PC-3 (cell line): ENCODE measurements at regions not wholly inside any gene's neighbourhood (a gene's known extent, or its start where the extent isn't known, plus 50 kb on each side); places are given as distances from the start of the nearest gene placed in this dataset.
"Not testable (repeated sequence)": the region's sequence is repeated elsewhere in the genome, so short reads cannot be mapped to it uniquely, and the experiment has no call there.

Experiments used
- ATAC-seq: fragments of 200-7000 bp; cut with Tn5 transposase; 2 replicates; pipeline ENCODE4 v1.9.1; 2020; ENCODE audit warnings: mild to moderate bottlenecking, moderate library complexity
- BruUV-seq: library from RNA; stranded (reverse); fragments of 400-500 nt; replicated peaks from 2 replicates; lab custom pipeline; 2021; lab: Mats Ljungman, UMichigan
- CTCF ChIA-PET: fragments of 300-600 bp; sonication (Branson Sonifier 250); formaldehyde crosslinking; loops from one replicate; lab custom pipeline; 2022; ENCODE audit warnings: antibody characterized with exemption; lab: Charles Lee
- POLR2A ChIA-PET: fragments of 300-600 bp; sonication (Branson Sonifier 250); formaldehyde crosslinking; loops from one replicate; lab custom pipeline; 2022; ENCODE audit warnings: antibody characterized with exemption; ENCODE audit not compliant: unreplicated experiment; lab: Charles Lee
- DNase-seq: peaks from one replicate; pipeline ENCODE4 v3.0.0-alpha.2; 2015
- H2AFZ ChIP-seq: fragments of 300-600 bp; sonication (generic); 2 replicates; pipeline ENCODE4 v1.6.0; 2016; ENCODE audit warnings: antibody characterized with exemption, low read length
- H3F3A ChIP-seq: fragments of 300-600 bp; sonication (generic); one replicate; pipeline ENCODE4 v1.6.0; 2017; ENCODE audit warnings: antibody characterized with exemption, low read length, control low read depth, mild to moderate bottlenecking; ENCODE audit not compliant: unreplicated experiment
- H3K27ac ChIP-seq: fragments of 300-600 bp; sonication (generic); 2 replicates; pipeline ENCODE4 v1.5.1; 2016; ENCODE audit warnings: mild to moderate bottlenecking, low read length
- H3K27me3 ChIP-seq: fragments of 300-600 bp; sonication (generic); 2 replicates; pipeline ENCODE4 v1.6.1; 2016; ENCODE audit warnings: low read length, mixed read lengths
- H3K36me3 ChIP-seq: fragments of 300-600 bp; sonication (generic); 2 replicates; pipeline ENCODE4 v1.6.1; 2016; ENCODE audit warnings: low read depth, mixed run types, low read length, mixed read lengths
- H3K4me1 ChIP-seq: fragments of 300-600 bp; sonication (generic); 2 replicates; pipeline ENCODE4 v1.5.1; 2016; ENCODE audit warnings: low read length; ENCODE audit not compliant: insufficient read depth
- H3K4me2 ChIP-seq: fragments of 300-600 bp; sonication (generic); 2 replicates; pipeline ENCODE4 v1.6.0; 2016; ENCODE audit warnings: low read length
- H3K4me3 ChIP-seq: fragments of 300-600 bp; sonication (generic); 2 replicates; pipeline ENCODE4 v1.5.1; 2016; ENCODE audit warnings: mild to moderate bottlenecking, low read length, mixed read lengths
- H3K79me2 ChIP-seq: fragments of 300-600 bp; sonication (generic); 2 replicates; pipeline ENCODE4 v1.6.1; 2017; ENCODE audit warnings: low read length, mixed read lengths
- H3K9ac ChIP-seq: fragments of 300-600 bp; sonication (generic); 2 replicates; pipeline ENCODE4 v1.6.0; 2016; ENCODE audit warnings: mild to moderate bottlenecking, low read length
- H3K9me2 ChIP-seq: fragments of 300-600 bp; sonication (generic); replicated peaks from 2 replicates; pipeline ENCODE4 v1.6.1; 2016; ENCODE audit warnings: mixed run types, low read length, mixed read lengths
- H3K9me3 ChIP-seq: fragments of 300-600 bp; sonication (generic); 2 replicates; pipeline ENCODE4 v1.6.1; 2016; ENCODE audit warnings: low read length, mixed read lengths
- H4K20me1 ChIP-seq: fragments of 300-600 bp; sonication (generic); 2 replicates; pipeline ENCODE4 v1.6.1; 2016; ENCODE audit warnings: low read length, mixed read lengths
- EZH2 ChIP-seq: fragments of 300-600 bp; sonication (generic); IDR thresholded peaks from one replicate; pipeline ENCODE4 v1.6.1; 2017; ENCODE audit warnings: antibody characterized with exemption, mild to moderate bottlenecking, low read length; ENCODE audit not compliant: unreplicated experiment
- EZH2phosphoT487 ChIP-seq: fragments of 300-600 bp; sonication (generic); IDR thresholded peaks from 2 replicates; pipeline ENCODE4 v1.6.1; 2018; ENCODE audit warnings: mild to moderate bottlenecking, antibody characterized with exemption, low read length, borderline replicate concordance
- intact Hi-C: fragments of 100-400 bp; cut with micrococcal nuclease; formaldehyde crosslinking; loops from 2 replicates; pipeline ENCODE4 v1.9.0; 2023
- TF ChIP-seq, protein P1 (sequence below): fragments of 300-600 bp; sonication (generic); conservative IDR thresholded peaks from 2 replicates; pipeline ENCODE4 v1.5.1; 2017; ENCODE audit warnings: antibody characterized with exemption, low read depth, mild to moderate bottlenecking, low read length

DNA sequence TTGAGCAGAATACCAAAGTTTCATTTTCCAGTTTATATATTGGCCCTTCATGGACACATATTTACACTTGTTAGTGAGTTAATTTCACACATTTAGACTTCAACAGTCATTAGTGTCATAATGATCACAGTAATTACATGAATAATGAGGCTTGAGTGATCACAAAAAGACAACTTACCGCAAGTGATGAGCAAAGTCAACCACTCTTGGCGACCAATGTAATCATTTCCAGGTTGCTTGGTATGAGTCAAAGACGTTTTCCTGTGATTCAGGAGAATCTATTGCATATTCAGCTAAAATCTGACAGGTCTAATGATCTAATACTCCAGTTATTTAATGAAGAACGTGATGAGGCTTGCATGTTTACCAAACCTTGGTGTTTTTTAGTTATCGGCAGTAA is 407.9 kb upstream of the TENM3 start:
- no peaks in the 10 kb centered on the region for H3K79me2 ChIP-seq
- no peaks in the 10 kb centered on the region for H3K36me3 ChIP-seq
- H3K9me3 ChIP-seq: no peaks in the 10 kb centered on the region
- no peaks in the 10 kb centered on the region for H3K4me1 ChIP-seq
- no peaks in the 10 kb centered on the region for H3K27me3 ChIP-seq
- no peak overlapping the region for H3K4me3 ChIP-seq
- no TSS peak for BruUV-seq
- ChIA-PET POLR2A (no interaction called here), CTCF (no interaction called here)
- DNase-seq (no peak), ATAC-seq (no peak)
- no peak overlapping the region for H2AFZ ChIP-seq
- TF ChIP-seq EZH2 (no peak), EZH2phosphoT487 (no peak)
- TF ChIP-seq, protein P1, sequence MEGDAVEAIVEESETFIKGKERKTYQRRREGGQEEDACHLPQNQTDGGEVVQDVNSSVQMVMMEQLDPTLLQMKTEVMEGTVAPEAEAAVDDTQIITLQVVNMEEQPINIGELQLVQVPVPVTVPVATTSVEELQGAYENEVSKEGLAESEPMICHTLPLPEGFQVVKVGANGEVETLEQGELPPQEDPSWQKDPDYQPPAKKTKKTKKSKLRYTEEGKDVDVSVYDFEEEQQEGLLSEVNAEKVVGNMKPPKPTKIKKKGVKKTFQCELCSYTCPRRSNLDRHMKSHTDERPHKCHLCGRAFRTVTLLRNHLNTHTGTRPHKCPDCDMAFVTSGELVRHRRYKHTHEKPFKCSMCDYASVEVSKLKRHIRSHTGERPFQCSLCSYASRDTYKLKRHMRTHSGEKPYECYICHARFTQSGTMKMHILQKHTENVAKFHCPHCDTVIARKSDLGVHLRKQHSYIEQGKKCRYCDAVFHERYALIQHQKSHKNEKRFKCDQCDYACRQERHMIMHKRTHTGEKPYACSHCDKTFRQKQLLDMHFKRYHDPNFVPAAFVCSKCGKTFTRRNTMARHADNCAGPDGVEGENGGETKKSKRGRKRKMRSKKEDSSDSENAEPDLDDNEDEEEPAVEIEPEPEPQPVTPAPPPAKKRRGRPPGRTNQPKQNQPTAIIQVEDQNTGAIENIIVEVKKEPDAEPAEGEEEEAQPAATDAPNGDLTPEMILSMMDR: no peak
- no peaks in the 10 kb centered on the region for H3K9me2 ChIP-seq
- no peaks in the 10 kb centered on the region for H4K20me1 ChIP-seq
- no peak overlapping the region for H3K9ac ChIP-seq
- H3K27ac ChIP-seq: no peak overlapping the region
- H3K4me2 ChIP-seq: no peak overlapping the region
- intact Hi-C loops: no loop called here
- no peaks in the 10 kb centered on the region for H3F3A ChIP-seq

DNA sequence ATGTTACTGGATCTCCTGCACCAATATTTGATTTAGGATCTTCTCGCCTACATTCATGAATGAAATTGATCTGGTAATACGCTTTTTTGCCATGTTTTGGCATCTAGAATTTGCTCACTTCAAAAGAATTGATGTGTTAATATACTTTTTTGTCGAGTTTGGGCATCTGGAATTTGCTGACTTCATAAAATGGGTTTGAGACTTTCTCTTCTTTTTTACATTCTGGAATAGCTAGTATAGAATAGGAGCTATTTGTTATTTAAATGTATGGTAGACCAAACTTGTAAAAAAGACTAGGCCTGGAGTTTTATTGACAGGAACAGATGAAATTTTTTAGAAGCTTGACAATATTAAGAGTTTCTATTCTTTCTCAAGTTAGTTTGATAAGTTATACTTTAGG is 404.9 kb upstream of the TENM3 start:
- H3K9ac ChIP-seq: no peak overlapping the region
- ATAC-seq: no peak
- no peaks in the 10 kb centered on the region for H3K4me1 ChIP-seq
- CTCF ChIA-PET: no interaction called here
- H2AFZ ChIP-seq: no peak overlapping the region
- TF ChIP-seq, protein P1: no peak
- TF ChIP-seq EZH2phosphoT487 (no peak), EZH2 (no peak)
- H3K9me2 ChIP-seq: no peaks in the 10 kb centered on the region
- H3K79me2 ChIP-seq: no peaks in the 10 kb centered on the region
- no peak overlapping the region for H3K4me2 ChIP-seq
- no peaks in the 10 kb centered on the region for H3K36me3 ChIP-seq
- POLR2A ChIA-PET: no interaction called here
- H3K27ac ChIP-seq: no peak overlapping the region
- no peaks in the 10 kb centered on the region for H3K9me3 ChIP-seq
- no peak for DNase-seq
- intact Hi-C loops: no loop called here
- H3K4me3 ChIP-seq: no peak overlapping the region
- no TSS peak for BruUV-seq
- no peaks in the 10 kb centered on the region for H3F3A ChIP-seq
- H3K27me3 ChIP-seq: no peaks in the 10 kb centered on the region
- no peaks in the 10 kb centered on the region for H4K20me1 ChIP-seq

DNA sequence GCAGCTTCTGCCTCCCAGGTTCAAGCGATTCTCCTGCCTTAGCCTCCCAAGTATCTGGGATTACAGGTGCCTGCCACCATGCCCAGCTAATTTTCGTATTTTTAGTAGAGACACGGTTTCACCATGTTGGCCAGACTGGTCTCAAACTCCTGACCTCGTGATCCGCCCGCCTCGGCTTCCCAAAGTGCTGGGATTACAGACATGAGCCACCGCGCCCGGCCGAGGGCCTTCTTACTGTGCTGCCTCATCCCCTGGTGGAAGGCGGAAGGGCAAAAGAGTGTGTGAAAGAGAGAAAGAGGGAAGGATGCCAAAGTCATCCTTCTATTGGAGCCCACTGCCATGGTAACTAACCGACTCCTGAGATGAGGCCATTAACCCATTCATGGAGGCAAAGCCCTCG is 399.4 kb upstream of the TENM3 start:
- POLR2A ChIA-PET, ATAC-seq: not testable (repeated sequence)

More for the DNA sequence above, 399.4 kb upstream of the TENM3 start:
- CTCF ChIA-PET, BruUV-seq, H3K27ac ChIP-seq, H3K79me2 ChIP-seq, H2AFZ ChIP-seq, intact Hi-C loops, H3K36me3 ChIP-seq, H3K9me2 ChIP-seq, H3K4me1 ChIP-seq, H3K4me2 ChIP-seq, H3K4me3 ChIP-seq, H3K9me3 ChIP-seq, H3K9ac ChIP-seq, H3F3A ChIP-seq, H4K20me1 ChIP-seq, H3K27me3 ChIP-seq, DNase-seq: not testable (repeated sequence)
